ENCODE measurements at regions not wholly inside any gene's neighbourhood (a gene's known extent, or its start where the extent isn't known, plus 50 kb on each side); places are given as distances from the start of the nearest gene placed in this dataset.
A peak's percentile ranks its signal among the peaks of the same experiment; 100 is the strongest.
"Not testable (repeated sequence)": the region's sequence is repeated elsewhere in the genome, so short reads cannot be mapped to it uniquely, and the experiment has no call there.

DNA sequence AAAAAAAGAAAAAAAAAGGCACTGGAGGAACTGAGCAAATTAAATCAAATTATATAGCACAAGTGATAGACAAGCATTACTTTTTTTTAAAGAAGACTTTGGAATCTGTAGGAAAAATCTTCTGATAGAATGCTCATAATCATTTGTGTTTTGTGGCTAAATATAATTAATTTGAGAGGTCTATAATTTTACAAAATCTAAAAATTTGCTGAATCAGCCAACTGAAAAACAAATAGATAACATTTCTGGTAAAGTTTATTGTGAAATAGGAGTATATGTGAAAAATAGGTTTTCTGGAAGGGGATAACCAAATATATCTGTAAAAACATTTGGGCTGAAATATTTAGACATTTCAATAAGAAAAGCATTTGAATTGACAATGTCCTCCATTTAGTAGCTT, 844.9 kb upstream of the COBL start:
- in situ Hi-C loops (cut with MboI; ENCODE audit: low sequenced_read_pairs): no loop called here
- H3K56ac ChIP-seq (ENCODE audit: extremely low read depth, insufficient read depth, low read length): no peak overlapping the region
- no peak overlapping the region for H3K18ac ChIP-seq (ENCODE audit: low read depth, low read length)
- no peaks in the 10 kb centered on the region for H3K9me1 ChIP-seq (ENCODE audit: insufficient read depth, low read length)
- H3K9me3 ChIP-seq (ENCODE audit: control insufficient read depth, insufficient read depth, low read length): peaks cover 4% of the 10 kb centered on the region
- no peak overlapping the region for H2BK15ac ChIP-seq (ENCODE audit: low read depth, low read length)
- no peak overlapping the region for H3K9ac ChIP-seq (ENCODE audit: low read depth, low read length)
- no peak overlapping the region for H2AFZ ChIP-seq (replicated peaks; ENCODE audit: low read length, poor library complexity)
- H3K14ac ChIP-seq (replicated peaks; ENCODE audit: low read depth, low read length): no peak overlapping the region
- dilution Hi-C loops (cut with HindIII; ENCODE audit: low sequenced_read_pairs, unreplicated experiment): no loop called here
- no peak overlapping the region for H3K4ac ChIP-seq (ENCODE audit: low read depth, low read length)
- no peak overlapping the region for H2AK9ac ChIP-seq (replicated peaks; ENCODE audit: low read depth, low read length, poor library complexity)
- no peak overlapping the region for H4K5ac ChIP-seq (ENCODE audit: low read depth, low read length)
- H3K27ac ChIP-seq (ENCODE audit: insufficient read depth, low read length): no peak overlapping the region
- H2AK5ac ChIP-seq (ENCODE audit: low read depth, low read length): no peak overlapping the region
- ChIA-PET CTCF (no interaction called here), POLR2A (ENCODE audit: unreplicated experiment) (no interaction called here)
- H3K36me3 ChIP-seq (ENCODE audit: control insufficient read depth, insufficient read depth, low read length): no peaks in the 10 kb centered on the region
- DNase-seq: no peak
- no peak overlapping the region for H3K23ac ChIP-seq (ENCODE audit: low read depth, low read length)
- no peak overlapping the region for H3K4me2 ChIP-seq (ENCODE audit: low read depth, low read length)
- H3K4me1 ChIP-seq (ENCODE audit: control insufficient read depth, insufficient read depth, low read length): no peaks in the 10 kb centered on the region
- BruUV-seq (replicated peaks): no TSS peak
- H3K27me3 ChIP-seq (ENCODE audit: control insufficient read depth, insufficient read depth, low read length): no peaks in the 10 kb centered on the region
- no peak overlapping the region for H3K4me3 ChIP-seq (ENCODE audit: insufficient read depth, low read depth, low read length)
- no peak overlapping the region for H2BK120ac ChIP-seq (ENCODE audit: low read depth, low read length)
- H4K8ac ChIP-seq (ENCODE audit: low read depth in 2 of 2, low read length in 2 of 2): no peak overlapping the region
- TF ChIP-seq MAFK (IDR thresholded peaks at IDR 0.05; ENCODE audit: low read depth, low read length) (peak; percentile 57), POLR2A (IDR thresholded peaks at IDR 0.05; ENCODE audit: low read depth, low read length) (no peak), SMC3 (IDR thresholded peaks at IDR 0.05; ENCODE audit: low read depth, low read length) (no peak), BHLHE40 (IDR thresholded peaks at IDR 0.05; ENCODE audit: low read depth, low read length) (no peak)
- H4K91ac ChIP-seq (ENCODE audit: insufficient read depth, low read depth, low read length): no peak overlapping the region
- intact Hi-C loops (cut with micrococcal nuclease): no loop called here
- no peaks in the 10 kb centered on the region for H4K20me1 ChIP-seq (ENCODE audit: insufficient read depth, low read length)
- no peaks in the 10 kb centered on the region for H3K79me1 ChIP-seq (ENCODE audit: low read depth in 1 of 2, low read length in 2 of 2)
- ATAC-seq (ENCODE audit: low read depth): no peak
- no peak overlapping the region for H2BK20ac ChIP-seq (ENCODE audit: low read depth, low read length)
- no peak overlapping the region for H2BK5ac ChIP-seq (ENCODE audit: low read depth, low read length, poor library complexity, severe bottlenecking)

DNA sequence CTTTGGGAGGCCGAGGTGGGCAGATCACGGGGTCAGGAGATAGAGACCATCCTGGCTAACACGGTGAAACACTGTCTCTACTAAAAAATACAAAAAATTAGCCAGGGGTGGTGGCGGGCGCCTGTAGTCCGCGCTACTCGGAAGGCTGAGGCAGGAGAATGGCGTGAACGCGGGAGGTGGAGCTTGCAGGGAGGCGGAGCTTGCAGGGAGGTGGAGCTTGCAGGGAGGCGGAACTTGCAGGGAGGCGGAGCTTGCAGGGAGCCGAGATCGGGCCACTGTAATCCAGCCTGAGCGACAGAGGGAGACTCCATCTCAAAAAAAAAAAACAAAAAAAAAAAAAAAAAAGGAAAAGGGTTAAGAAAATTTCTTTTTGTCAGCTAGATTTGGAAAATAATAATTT, 842.8 kb upstream of the COBL start:
- intact Hi-C loops (cut with micrococcal nuclease); POLR2A ChIA-PET (ENCODE audit: unreplicated experiment); H3K18ac ChIP-seq (ENCODE audit: low read depth, low read length); H2BK15ac ChIP-seq (ENCODE audit: low read depth, low read length); H2AFZ ChIP-seq (replicated peaks; ENCODE audit: low read length, poor library complexity); H3K36me3 ChIP-seq (ENCODE audit: control insufficient read depth, insufficient read depth, low read length); H4K8ac ChIP-seq (ENCODE audit: low read depth in 2 of 2, low read length in 2 of 2); H2AK5ac ChIP-seq (ENCODE audit: low read depth, low read length); H3K4me3 ChIP-seq (ENCODE audit: insufficient read depth, low read depth, low read length); H3K4me1 ChIP-seq (ENCODE audit: control insufficient read depth, insufficient read depth, low read length); H3K9ac ChIP-seq (ENCODE audit: low read depth, low read length); H3K23ac ChIP-seq (ENCODE audit: low read depth, low read length); in situ Hi-C loops (cut with MboI; ENCODE audit: low sequenced_read_pairs); H3K4me2 ChIP-seq (ENCODE audit: low read depth, low read length); dilution Hi-C loops (cut with HindIII; ENCODE audit: low sequenced_read_pairs, unreplicated experiment); H4K5ac ChIP-seq (ENCODE audit: low read depth, low read length); H3K14ac ChIP-seq (replicated peaks; ENCODE audit: low read depth, low read length); H4K91ac ChIP-seq (ENCODE audit: insufficient read depth, low read depth, low read length); CTCF ChIA-PET; H3K9me1 ChIP-seq (ENCODE audit: insufficient read depth, low read length); DNase-seq; H2AK9ac ChIP-seq (replicated peaks; ENCODE audit: low read depth, low read length, poor library complexity); BruUV-seq (replicated peaks); H2BK5ac ChIP-seq (ENCODE audit: low read depth, low read length, poor library complexity, severe bottlenecking); H3K9me3 ChIP-seq (ENCODE audit: control insufficient read depth, insufficient read depth, low read length); H2BK20ac ChIP-seq (ENCODE audit: low read depth, low read length); H3K27ac ChIP-seq (ENCODE audit: insufficient read depth, low read length); H3K4ac ChIP-seq (ENCODE audit: low read depth, low read length); H3K56ac ChIP-seq (ENCODE audit: extremely low read depth, insufficient read depth, low read length); H4K20me1 ChIP-seq (ENCODE audit: insufficient read depth, low read length); H2BK120ac ChIP-seq (ENCODE audit: low read depth, low read length); H3K27me3 ChIP-seq (ENCODE audit: control insufficient read depth, insufficient read depth, low read length); ATAC-seq (ENCODE audit: low read depth); H3K79me1 ChIP-seq (ENCODE audit: low read depth in 1 of 2, low read length in 2 of 2): not testable (repeated sequence)
- no CpG with 5 or more reads among the region's 17 CpGs for WGBS, 2 experiments (ENCODE audit: extremely low coverage in 2 of 2, insufficient read length in 1 of 2)
